ENCODE measurements at regions not wholly inside any gene's neighbourhood (a gene's known extent, or its start where the extent isn't known, plus 50 kb on each side); places are given as distances from the start of the nearest gene placed in this dataset.
"Not testable (repeated sequence)": the region's sequence is repeated elsewhere in the genome, so short reads cannot be mapped to it uniquely, and the experiment has no call there.

- DNase-seq (ENCODE audit: low read depth in 2 of 2): no peak
Measured at GRCh38 chr1:8144323-8144722, 118.2 kb upstream of the ERRFI1 start.

DNA sequence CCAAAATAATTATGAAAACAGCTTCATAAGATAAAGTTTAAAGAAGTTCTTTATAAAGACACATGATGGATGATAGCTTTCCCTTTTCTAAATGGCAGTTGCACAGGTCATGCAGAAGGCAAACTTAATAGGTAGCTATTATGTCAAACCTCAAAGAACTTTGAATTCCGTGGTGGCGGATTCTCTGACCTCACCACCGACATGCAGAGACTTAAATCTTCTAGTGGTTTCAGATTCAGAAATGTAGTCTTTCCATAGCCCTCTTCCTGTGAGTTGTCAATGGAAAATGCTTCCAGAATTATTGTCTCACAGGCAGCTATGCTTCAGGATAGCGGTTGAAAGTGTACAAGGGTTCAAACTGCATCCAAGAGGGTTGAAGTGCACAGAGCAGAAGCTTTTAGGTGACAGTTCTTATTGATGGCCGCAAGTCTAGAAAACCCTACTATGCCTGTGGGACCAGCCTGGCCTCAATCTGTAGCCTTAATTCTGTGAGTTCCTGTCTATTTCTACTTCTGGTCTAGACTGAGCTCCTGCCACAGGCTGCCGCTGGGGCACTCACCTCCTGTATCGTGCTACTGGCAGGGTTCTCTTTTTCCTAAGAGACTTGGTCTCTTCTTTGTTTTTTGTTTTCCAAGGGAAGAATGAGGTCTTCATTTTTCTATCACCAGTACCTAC, 117.0 kb upstream of the ERRFI1 start:
- no peak for DNase-seq (ENCODE audit: low read depth in 2 of 2)

GRCh38 chr1:8139941-8140340, 113.8 kb upstream of the ERRFI1 start:
- DNase-seq (ENCODE audit: low read depth in 2 of 2): no peak

DNA sequence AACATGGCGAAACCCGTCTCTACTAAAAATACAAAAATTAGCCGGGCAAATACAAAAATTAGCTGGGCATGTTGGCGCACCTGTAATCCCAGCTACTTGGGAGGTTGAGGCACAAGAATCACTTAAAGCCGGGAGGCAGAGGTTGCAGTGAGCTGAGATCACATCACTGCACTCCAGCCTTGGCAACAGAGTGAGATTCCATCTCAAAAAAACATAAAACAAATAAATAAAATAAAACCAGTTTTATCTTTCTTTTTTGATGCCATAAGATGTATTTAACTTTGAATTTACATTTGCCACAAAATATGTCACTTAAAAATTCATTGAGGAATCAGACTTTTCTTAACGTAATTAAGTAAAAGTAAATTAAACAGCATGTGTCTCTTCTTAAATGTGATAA, 113.3 kb upstream of the ERRFI1 start:
- no peak for DNase-seq (ENCODE audit: low read depth in 2 of 2)

GRCh38 chr1:8138673-8139072, 112.6 kb upstream of the ERRFI1 start:
- no peak for DNase-seq (ENCODE audit: low read depth in 2 of 2)

DNA sequence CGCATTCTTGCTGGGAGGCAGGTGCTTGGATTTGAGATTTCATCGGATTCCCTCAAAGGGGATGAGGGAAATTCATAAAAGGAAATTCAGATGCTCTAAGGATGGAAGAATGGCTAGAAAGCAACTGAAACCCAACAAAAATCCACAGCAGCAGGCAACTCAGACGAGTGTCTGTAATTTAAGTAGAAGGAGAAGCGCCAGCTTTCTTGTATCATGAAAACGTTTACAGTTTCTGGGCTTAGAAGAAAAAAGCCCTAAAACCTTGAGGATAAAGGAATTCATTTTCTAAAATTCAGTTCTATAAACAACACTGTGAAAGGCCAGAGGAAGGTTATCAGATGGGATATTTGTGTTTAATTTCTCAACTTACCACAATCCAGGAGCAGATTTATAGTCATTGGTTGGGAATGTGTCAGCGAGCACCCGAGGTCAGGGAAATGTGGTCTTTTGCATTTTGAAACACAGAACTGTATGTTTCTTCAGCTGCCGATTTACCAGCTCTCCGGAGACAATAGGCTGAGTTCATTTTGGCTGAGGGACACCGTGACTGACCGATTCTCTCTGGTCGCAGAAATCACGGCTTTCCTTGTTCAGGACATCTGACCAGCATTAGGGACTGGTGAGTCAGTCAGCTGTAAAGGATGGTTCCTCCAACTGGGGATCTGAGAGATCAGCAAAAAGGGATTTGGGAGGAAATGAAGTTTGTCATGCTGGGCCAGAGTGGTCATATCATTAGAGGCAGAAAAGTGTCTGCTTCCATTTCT, 111.6 kb upstream of the ERRFI1 start:
- no peak for DNase-seq (ENCODE audit: low read depth in 2 of 2)

DNA sequence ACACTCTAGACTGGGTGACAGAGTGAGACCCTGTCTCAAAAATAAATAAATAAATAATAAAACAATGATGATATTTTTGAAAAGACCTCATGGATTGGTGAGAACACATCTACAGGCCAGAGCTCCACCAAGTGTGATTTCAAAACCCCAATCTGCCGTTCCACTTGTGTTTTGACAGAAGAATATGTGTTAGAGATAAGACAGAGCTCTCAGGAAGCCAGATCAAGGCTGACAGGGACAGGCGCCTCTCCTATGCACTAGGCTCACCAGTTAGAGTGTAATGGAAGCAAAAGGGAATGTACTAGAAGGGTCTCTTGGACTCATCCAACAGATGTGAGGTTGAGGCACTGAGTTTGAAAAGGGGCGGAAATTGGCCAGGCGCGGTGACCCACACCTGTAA, 110.7 kb upstream of the ERRFI1 start:
- no peak for DNase-seq (ENCODE audit: low read depth in 2 of 2)

DNA sequence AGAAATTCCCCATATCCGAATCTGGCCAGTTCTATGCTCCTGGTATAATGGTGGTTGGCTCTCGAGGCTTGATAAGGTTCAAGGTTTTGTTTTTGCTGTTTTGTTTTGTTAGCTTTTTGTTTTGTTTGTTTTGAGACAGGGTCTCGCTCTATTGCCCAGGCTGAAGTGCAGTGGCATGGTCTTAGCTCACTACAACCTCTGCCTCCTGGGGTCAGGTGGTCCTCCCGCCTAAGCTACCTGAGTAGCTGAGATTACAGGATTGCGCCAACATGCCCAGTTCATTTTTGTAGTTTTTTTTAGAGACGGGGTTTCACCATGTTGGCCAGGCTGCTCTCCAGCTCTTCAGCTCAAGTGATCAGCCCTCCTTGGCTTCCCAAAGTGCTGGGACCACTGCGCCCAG, 109.1 kb upstream of the ERRFI1 start:
- DNase-seq (ENCODE audit: low read depth in 2 of 2): no peak

- DNase-seq (ENCODE audit: low read depth in 2 of 2): no peak
Measured at GRCh38 chr1:8134546-8135235, 108.6 kb upstream of the ERRFI1 start.

DNA sequence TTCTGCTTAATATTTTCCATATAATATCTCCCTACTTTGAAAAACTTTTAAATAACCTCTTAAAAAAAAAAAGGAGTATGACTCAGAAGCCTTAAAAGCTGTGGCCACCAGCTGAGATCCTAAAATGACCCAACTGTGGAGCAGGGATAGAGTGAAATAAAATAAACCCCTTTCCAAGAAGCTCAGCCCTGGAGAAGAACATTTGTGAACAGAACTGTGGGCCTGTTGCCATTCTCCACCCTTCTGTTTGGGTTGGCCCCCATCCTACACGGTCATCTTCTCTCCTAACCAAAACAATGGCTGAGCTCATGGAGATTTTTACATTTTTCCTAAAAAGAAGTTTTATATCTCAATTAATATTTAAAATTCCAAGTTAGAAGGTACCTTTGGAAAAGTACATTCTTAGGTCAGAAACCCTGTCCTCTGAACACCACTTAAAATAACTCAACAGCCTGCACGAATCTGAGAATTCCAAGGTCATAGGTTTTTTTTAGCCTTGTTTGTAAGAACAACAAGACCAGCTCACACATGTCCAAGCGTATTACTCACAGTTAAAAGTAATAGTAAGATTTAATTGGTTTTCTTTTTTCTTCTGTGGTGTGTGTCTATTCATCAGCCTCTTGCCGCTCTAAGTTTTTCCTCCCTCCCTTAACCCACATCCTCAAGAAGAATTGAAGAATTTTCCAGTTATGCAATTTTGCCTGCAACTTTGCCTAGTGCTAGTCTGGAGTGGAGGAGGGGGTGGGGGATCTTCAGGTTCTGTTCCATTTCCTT, 107.7 kb upstream of the ERRFI1 start:
- no peak for DNase-seq (ENCODE audit: low read depth in 2 of 2)

DNA sequence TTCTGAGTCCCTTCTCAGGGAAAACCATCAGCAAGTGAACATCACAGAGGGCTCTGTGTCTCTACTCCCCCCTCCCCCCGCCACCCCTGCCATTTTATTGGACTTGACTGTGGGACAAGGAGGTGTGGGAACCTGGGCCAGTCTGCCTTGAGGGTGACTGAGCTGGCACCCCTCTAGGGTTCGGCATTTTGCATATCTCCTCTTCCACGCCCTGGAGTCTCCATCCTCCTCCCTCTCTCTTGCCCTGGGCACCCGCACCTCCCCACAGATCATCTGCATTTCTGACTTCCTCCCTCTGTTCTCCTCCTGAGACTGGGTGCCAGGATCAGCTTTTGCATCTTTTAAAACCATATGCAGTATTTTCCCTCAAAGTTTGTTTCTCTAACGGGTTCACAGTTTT, 107.1 kb upstream of the ERRFI1 start:
- no peak for DNase-seq (ENCODE audit: low read depth in 2 of 2)

GRCh38 chr1:8127171-8127641, 101.1 kb upstream of the ERRFI1 start:
- DNase-seq (ENCODE audit: low read depth in 2 of 2): no peak

- no peak for DNase-seq (ENCODE audit: low read depth in 2 of 2)
Measured at GRCh38 chr1:8122477-8123407, 96.6 kb upstream of the ERRFI1 start.

DNA sequence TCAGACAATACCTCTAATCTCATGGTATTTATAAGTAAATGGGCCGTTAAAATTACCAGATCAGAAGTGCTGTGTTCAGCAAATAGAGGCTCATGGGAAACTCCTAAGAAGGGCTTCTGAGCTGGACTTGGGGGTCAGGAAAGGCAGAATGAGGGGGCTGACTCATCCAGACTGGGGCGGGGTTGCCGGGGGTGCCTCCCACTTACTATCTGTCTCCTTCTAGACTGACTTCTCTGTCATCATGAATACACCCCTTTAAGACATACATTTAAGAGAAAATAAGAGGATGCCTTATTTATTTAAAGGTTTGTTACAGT, 96.0 kb upstream of the ERRFI1 start:
- no peak for DNase-seq (ENCODE audit: low read depth in 2 of 2)

DNA sequence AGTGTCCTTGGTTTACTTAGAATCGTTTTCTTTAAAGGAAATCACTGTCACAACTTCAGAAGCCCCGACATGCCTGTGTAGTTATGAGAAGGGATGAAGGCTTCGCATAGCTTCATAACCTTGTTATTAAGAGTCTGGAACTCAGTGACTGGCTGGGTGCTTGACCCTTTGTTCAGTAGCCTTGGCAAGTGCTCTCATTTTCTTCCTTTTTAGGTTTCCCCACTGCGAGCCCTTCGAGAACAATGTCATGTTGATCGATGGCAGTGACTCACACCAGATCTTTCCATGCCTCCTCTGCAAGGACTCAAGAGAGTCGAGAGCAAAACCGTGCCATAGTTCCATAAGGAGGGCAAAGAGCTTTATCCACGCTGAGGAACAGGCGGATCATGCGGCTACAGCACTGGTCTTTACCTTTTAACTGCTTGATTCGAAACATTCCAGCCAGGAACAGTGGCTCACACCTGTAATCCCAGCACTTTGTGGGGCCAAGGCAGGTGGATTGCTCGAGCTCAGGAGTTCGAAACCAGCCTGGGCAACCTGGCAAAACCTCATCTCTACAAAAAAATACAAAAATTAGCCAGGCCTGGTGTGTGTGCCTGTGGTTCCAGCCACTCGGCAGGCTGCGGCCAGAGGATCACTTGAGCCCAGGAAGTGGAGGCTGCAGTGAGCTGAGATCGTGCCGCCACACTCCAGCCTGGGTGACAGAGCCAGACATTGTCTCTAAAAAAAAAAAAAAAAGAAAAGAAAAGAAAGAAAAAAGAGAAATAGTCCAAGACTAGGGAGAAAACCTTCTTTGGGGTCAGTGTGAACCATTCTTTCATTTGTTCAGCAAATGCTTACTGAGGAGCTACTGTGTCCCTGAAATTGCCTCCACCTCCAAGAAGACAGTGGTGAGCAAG, 95.4 kb upstream of the ERRFI1 start:
- no peak for DNase-seq (ENCODE audit: low read depth in 2 of 2)

- DNase-seq (ENCODE audit: low read depth in 2 of 2): no peak
Measured at GRCh38 chr1:8120693-8121260, 94.7 kb upstream of the ERRFI1 start.

- DNase-seq (ENCODE audit: low read depth in 2 of 2): not testable (repeated sequence)
Measured at GRCh38 chr1:8118736-8119135, 92.6 kb upstream of the ERRFI1 start.

DNA sequence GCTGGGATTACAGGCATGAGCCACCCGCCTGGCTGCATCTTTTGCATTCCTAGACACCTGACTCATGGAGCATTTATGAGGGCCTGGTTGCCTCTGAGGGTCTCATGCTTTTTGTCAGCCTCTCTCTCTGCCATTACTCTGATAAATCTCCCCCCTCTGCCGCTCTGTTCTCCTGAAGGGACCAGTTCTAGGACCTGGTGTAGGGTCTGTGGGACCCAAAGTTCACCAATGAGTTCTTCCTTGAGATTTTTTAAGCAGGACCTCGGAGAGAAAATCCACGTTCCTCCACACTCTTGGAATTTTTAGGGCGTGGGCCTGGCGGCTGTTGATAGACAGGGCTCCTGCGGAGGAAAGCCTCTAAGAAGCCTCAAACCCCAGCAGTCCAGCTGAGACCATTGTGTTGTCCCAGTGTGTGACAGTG, 91.9 kb upstream of the ERRFI1 start:
- DNase-seq (ENCODE audit: low read depth in 2 of 2): no peak

GRCh38 chr1:8116894-8117264, 90.8 kb upstream of the ERRFI1 start:
- no peak for DNase-seq (ENCODE audit: low read depth in 2 of 2)

GRCh38 chr1:8115769-8116167, 89.7 kb upstream of the ERRFI1 start:
- no peak for DNase-seq (ENCODE audit: low read depth in 2 of 2)

Data from stimulated activated CD8-positive, alpha-beta memory T cell treated with anti-CD3 and anti-CD28 coated beads, Interleukin-15, amount 100 ng/mL, for 48 hours (primary cell).